ENCODE measurements at regions not wholly inside any gene's neighbourhood (a gene's known extent, or its start where the extent isn't known, plus 50 kb on each side); places are given as distances from the start of the nearest gene placed in this dataset.

- no peak for DNase-seq (ENCODE audit: low read depth)
These were observed 86.3 kb upstream of the HIVEP1 start for GRCh38 chr6:11925805-11926204.

- DNase-seq (ENCODE audit: low read depth), result no peak
These were observed 88.5 kb upstream of the HIVEP1 start for GRCh38 chr6:11923621-11924020.

- no peak for DNase-seq (ENCODE audit: low read depth)
These were observed 89.2 kb upstream of the HIVEP1 start for GRCh38 chr6:11922901-11923300.

- DNase-seq (ENCODE audit: low read depth), result no peak
These were observed 90.4 kb upstream of the HIVEP1 start for GRCh38 chr6:11921751-11922150.

- peak; percentile 65 for DNase-seq (ENCODE audit: low read depth)
These were observed 91.1 kb upstream of the HIVEP1 start for GRCh38 chr6:11921017-11921438.

- no peak for DNase-seq (ENCODE audit: low read depth)
These were observed 91.5 kb upstream of the HIVEP1 start for GRCh38 chr6:11920566-11920965.

GRCh38 chr6:11919771-11920440, 92.2 kb upstream of the HIVEP1 start:
- DNase-seq (ENCODE audit: low read depth), result no peak

GRCh38 chr6:11918739-11919605, 93.1 kb upstream of the HIVEP1 start:
- DNase-seq (ENCODE audit: low read depth), result no peak

- DNase-seq (ENCODE audit: low read depth), result no peak
These were observed 94.0 kb upstream of the HIVEP1 start for GRCh38 chr6:11917951-11918738.

GRCh38 chr6:11912420-11912819, 99.7 kb upstream of the HIVEP1 start:
- no peak for DNase-seq (ENCODE audit: low read depth)

- DNase-seq (ENCODE audit: low read depth), result no peak
These were observed 100.6 kb upstream of the HIVEP1 start for GRCh38 chr6:11911538-11911937.

GRCh38 chr6:11909696-11910132, 102.4 kb upstream of the HIVEP1 start:
- DNase-seq (ENCODE audit: low read depth), result no peak

- no peak for DNase-seq (ENCODE audit: low read depth)
These were observed 103.5 kb upstream of the HIVEP1 start for GRCh38 chr6:11908436-11909105.

- DNase-seq (ENCODE audit: low read depth), result no peak
These were observed 108.5 kb upstream of the HIVEP1 start for GRCh38 chr6:11903645-11904044.

- no peak for DNase-seq (ENCODE audit: low read depth)
These were observed 109.6 kb upstream of the HIVEP1 start for GRCh38 chr6:11902527-11902926.

- no peak for DNase-seq (ENCODE audit: low read depth)
These were observed 111.2 kb upstream of the HIVEP1 start for GRCh38 chr6:11900662-11901598.

GRCh38 chr6:11899645-11900044, 112.5 kb upstream of the HIVEP1 start:
- DNase-seq (ENCODE audit: low read depth), result no peak

GRCh38 chr6:11894212-11894611, 115.6 kb upstream of the ADTRP start:
- no peak for DNase-seq (ENCODE audit: low read depth)

- DNase-seq (ENCODE audit: low read depth), result no peak
These were observed 112.9 kb upstream of the ADTRP start for GRCh38 chr6:11891547-11891946.

- DNase-seq (ENCODE audit: low read depth), result no peak
These were observed 112.2 kb upstream of the ADTRP start for GRCh38 chr6:11890849-11891248.

GRCh38 chr6:11890209-11890608, 111.6 kb upstream of the ADTRP start:
- no peak for DNase-seq (ENCODE audit: low read depth)
